A673 (cell line): ENCODE measurements at regions not wholly inside any gene's neighbourhood (a gene's known extent, or its start where the extent isn't known, plus 50 kb on each side); places are given as distances from the start of the nearest gene placed in this dataset.

Source experiments
- BruUV-seq: library from RNA; stranded (reverse); fragments of 400-500 nt; replicated peaks from 2 replicates; lab custom pipeline; 2021; lab: Mats Ljungman, UMichigan
- CTCF ChIA-PET: fragments of 300-600 bp; sonication (Branson Sonifier 250); formaldehyde crosslinking; loops from one replicate; lab custom pipeline; 2022; ENCODE audit warnings: antibody characterized with exemption; lab: Charles Lee
- POLR2A ChIA-PET: fragments of 300-600 bp; sonication (Branson Sonifier 250); formaldehyde crosslinking; loops from one replicate; lab custom pipeline; 2022; ENCODE audit warnings: antibody characterized with exemption; ENCODE audit not compliant: low non-redundant PET; lab: Charles Lee
- DNase-seq: peaks from one replicate; pipeline ENCODE4 v3.0.0-alpha.2; 2015; ENCODE audit warnings: low spot score
- H3K27ac ChIP-seq: fragments of 200-600 bp; sonication (generic); 2 replicates; pipeline ENCODE4 v1.5.1; 2016; ENCODE audit warnings: mixed run types, low read depth, mild to moderate bottlenecking, mixed read lengths, antibody characterized with exemption, low read length; ENCODE audit not compliant: poor library complexity, severe bottlenecking
- H3K27me3 ChIP-seq: fragments of 200-600 bp; sonication (generic); replicated peaks from 2 replicates; pipeline ENCODE4 v1.6.1; 2017; ENCODE audit warnings: mixed run types, low read depth, mild to moderate bottlenecking, mixed read lengths, antibody characterized with exemption, low read length; ENCODE audit not compliant: insufficient read depth, poor library complexity
- H3K36me3 ChIP-seq: fragments of 200-600 bp; sonication (generic); 2 replicates; pipeline ENCODE4 v1.6.1; 2016; ENCODE audit warnings: mixed run types, mild to moderate bottlenecking, mixed read lengths, antibody characterized with exemption, low read length; ENCODE audit not compliant: insufficient read depth, poor library complexity, severe bottlenecking
- H3K4me1 ChIP-seq: fragments of 200-600 bp; sonication (generic); 2 replicates; pipeline ENCODE4 v1.6.1; 2017; ENCODE audit warnings: mixed run types, mild to moderate bottlenecking, mixed read lengths, antibody characterized with exemption, low read length; ENCODE audit not compliant: insufficient read depth, poor library complexity, severe bottlenecking
- H3K4me3 ChIP-seq: fragments of 200-600 bp; sonication (generic); 2 replicates; pipeline ENCODE4 v1.5.1; 2016; ENCODE audit warnings: low read depth, mixed run types, mild to moderate bottlenecking, mixed read lengths, low read length; ENCODE audit not compliant: poor library complexity, severe bottlenecking
- H3K9me3 ChIP-seq: fragments of 200-600 bp; sonication (generic); 2 replicates; pipeline ENCODE4 v1.6.1; 2016; ENCODE audit warnings: mixed run types, low read depth, mild to moderate bottlenecking, mixed read lengths, antibody characterized with exemption, low read length; ENCODE audit not compliant: poor library complexity, severe bottlenecking
- EZH2 ChIP-seq: fragments of 200-600 bp; sonication (generic); IDR thresholded peaks from 2 replicates; pipeline ENCODE4 v1.6.1; 2017; ENCODE audit warnings: borderline replicate concordance, low read depth, mild to moderate bottlenecking, mixed read lengths, antibody characterized with exemption, low read length; ENCODE audit not compliant: poor library complexity, severe bottlenecking
- intact Hi-C: fragments of 100-400 bp; cut with micrococcal nuclease; formaldehyde crosslinking; loops from one replicate; pipeline ENCODE4 v1.10.0; 2022; ENCODE audit not compliant: unreplicated experiment
- TF ChIP-seq, protein P1 (sequence below): fragments of 300-800, 200-600 bp; sonication (generic); conservative IDR thresholded peaks from 2 replicates; pipeline ENCODE4 v1.5.1; 2017; ENCODE audit warnings: low read depth, mild to moderate bottlenecking, antibody characterized with exemption, low read length, moderate library complexity, mixed read lengths

DNA sequence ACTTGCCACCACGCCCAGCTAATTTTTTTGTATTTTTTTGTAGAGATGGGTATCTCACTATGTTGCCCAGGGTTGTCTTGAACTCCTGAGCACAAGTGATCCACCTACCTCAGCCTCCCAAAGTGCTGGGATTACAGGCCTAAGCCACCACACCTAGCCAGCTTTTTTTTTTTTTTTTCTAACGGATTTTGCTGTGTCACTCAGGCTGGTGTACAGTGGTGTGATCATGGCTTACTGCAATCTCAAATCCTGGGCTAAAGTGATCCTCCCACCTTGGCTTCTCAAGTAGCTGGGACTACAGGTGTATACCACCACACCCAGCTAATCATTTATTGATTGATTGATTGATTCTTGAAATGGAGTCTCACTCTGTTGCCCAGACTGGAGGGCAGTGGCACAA lies 106.0 kb upstream of the TRIM24 start:
- no TSS peak for BruUV-seq
- Histone ChIP-seq H3K27ac (no peak overlapping the region), H3K9me3 (no peaks in the 10 kb centered on the region), H3K4me1 (no peaks in the 10 kb centered on the region), H3K36me3 (no peaks in the 10 kb centered on the region), H3K4me3 (no peak overlapping the region), H3K27me3 (no peaks in the 10 kb centered on the region)
- DNase-seq: no peak
- no peak for TF ChIP-seq EZH2
- TF ChIP-seq, protein P1, sequence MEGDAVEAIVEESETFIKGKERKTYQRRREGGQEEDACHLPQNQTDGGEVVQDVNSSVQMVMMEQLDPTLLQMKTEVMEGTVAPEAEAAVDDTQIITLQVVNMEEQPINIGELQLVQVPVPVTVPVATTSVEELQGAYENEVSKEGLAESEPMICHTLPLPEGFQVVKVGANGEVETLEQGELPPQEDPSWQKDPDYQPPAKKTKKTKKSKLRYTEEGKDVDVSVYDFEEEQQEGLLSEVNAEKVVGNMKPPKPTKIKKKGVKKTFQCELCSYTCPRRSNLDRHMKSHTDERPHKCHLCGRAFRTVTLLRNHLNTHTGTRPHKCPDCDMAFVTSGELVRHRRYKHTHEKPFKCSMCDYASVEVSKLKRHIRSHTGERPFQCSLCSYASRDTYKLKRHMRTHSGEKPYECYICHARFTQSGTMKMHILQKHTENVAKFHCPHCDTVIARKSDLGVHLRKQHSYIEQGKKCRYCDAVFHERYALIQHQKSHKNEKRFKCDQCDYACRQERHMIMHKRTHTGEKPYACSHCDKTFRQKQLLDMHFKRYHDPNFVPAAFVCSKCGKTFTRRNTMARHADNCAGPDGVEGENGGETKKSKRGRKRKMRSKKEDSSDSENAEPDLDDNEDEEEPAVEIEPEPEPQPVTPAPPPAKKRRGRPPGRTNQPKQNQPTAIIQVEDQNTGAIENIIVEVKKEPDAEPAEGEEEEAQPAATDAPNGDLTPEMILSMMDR: no peak
- intact Hi-C loops: no loop called here
- ChIA-PET CTCF (no interaction called here), POLR2A (no interaction called here)

- BruUV-seq: no TSS peak
- POLR2A ChIA-PET: no interaction called here
- no peak for TF ChIP-seq EZH2
- TF ChIP-seq, protein P1: no peak
These were observed 104.8 kb upstream of the TRIM24 start for GRCh38 chr7:138355254-138355653.

GRCh38 chr7:138358850-138359341 lies 101.2 kb upstream of the TRIM24 start:
- no peaks in the 10 kb centered on the region for H3K9me3 ChIP-seq
- H3K27me3 ChIP-seq: no peaks in the 10 kb centered on the region
- TF ChIP-seq EZH2: no peak
- TF ChIP-seq, protein P1: no peak
- intact Hi-C loops: no loop called here
- ChIA-PET CTCF (no interaction called here), POLR2A (no interaction called here)
- H3K4me3 ChIP-seq: no peak overlapping the region
- no peaks in the 10 kb centered on the region for H3K4me1 ChIP-seq
- no peak overlapping the region for H3K27ac ChIP-seq
- BruUV-seq: no TSS peak
- DNase-seq: no peak
- no peaks in the 10 kb centered on the region for H3K36me3 ChIP-seq

More at GRCh38 chr7:138355254-138355653, 104.8 kb upstream of the TRIM24 start:
- DNase-seq: no peak
- no peaks in the 10 kb centered on the region for H3K4me1 ChIP-seq
- H3K27me3 ChIP-seq: no peaks in the 10 kb centered on the region
- no peak overlapping the region for H3K27ac ChIP-seq
- H3K36me3 ChIP-seq: no peaks in the 10 kb centered on the region
- H3K4me3 ChIP-seq: no peak overlapping the region
- CTCF ChIA-PET: no interaction called here
- H3K9me3 ChIP-seq: no peaks in the 10 kb centered on the region
- intact Hi-C loops: no loop called here
